GM12878 (cell line): ENCODE measurements at regions not wholly inside any gene's neighbourhood (a gene's known extent, or its start where the extent isn't known, plus 50 kb on each side); places are given as distances from the start of the nearest gene placed in this dataset.

Source experiments
- EP300 ChIP-seq, 2 experiments: fragments of 150-350 bp in 1 of 2; IDR thresholded peaks; 2 replicates each; pipeline ENCODE4 v1.6.1; 2011 to 2012; ENCODE audit warnings: low read depth in 2 of 2, low read length in 2 of 2, borderline replicate concordance in 1 of 2, improper control_type of control experiment in 1 of 2, inconsistent platforms in 1 of 2; ENCODE audit not compliant: control insufficient read depth in 1 of 2
- ETV6 ChIP-seq, 2 experiments: fragments of 450-650 bp in 1 of 2; IDR thresholded peaks in 1 of 2; conservative IDR thresholded peaks in 1 of 2; 2 replicates each; pipeline ENCODE4 v1.6.1; 2014; ENCODE audit warnings: antibody characterized with exemption in 1 of 2, borderline replicate concordance in 1 of 2, low read depth in 1 of 2, mild to moderate bottlenecking in 1 of 2, moderate library complexity in 1 of 2
- IKZF1 ChIP-seq: fragments of 450-650 bp; conservative IDR thresholded peaks from 2 replicates; pipeline ENCODE4 v1.6.1; 2017; ENCODE audit warnings: antibody characterized with exemption, mild to moderate bottlenecking
- KAT2A ChIP-seq: conservative IDR thresholded peaks from 2 replicates; pipeline ENCODE4 v1.6.1; 2011; ENCODE audit warnings: low read depth, low read length; ENCODE audit not compliant: control insufficient read depth
- KLF5 ChIP-seq: fragments of 450-650 bp; IDR thresholded peaks from 2 replicates; pipeline ENCODE4 v1.6.1; 2014; ENCODE audit warnings: mild to moderate bottlenecking; ENCODE audit not compliant: partially characterized antibody
- NRF1 ChIP-seq: conservative IDR thresholded peaks from 2 replicates; pipeline ENCODE4 v1.6.1; 2011; ENCODE audit warnings: mild to moderate bottlenecking, low read depth, low read length, improper control_type of control experiment
- PML ChIP-seq: IDR thresholded peaks from 2 replicates; pipeline ENCODE4 v1.6.1; 2012; ENCODE audit warnings: low read length, inconsistent platforms
- RBBP5 ChIP-seq: fragments of 200-600 bp; sonication (generic); conservative IDR thresholded peaks from 2 replicates; pipeline ENCODE4 v1.6.1; 2016
- SRF ChIP-seq, 2 experiments: IDR thresholded peaks; 2 replicates each; pipeline ENCODE4 v1.6.1; 2011; ENCODE audit warnings: low read depth in 2 of 2, low read length in 2 of 2, mild to moderate bottlenecking in 1 of 2, moderate library complexity in 1 of 2
- ZZZ3 ChIP-seq: IDR thresholded peaks from 2 replicates; pipeline ENCODE4 v1.6.1; 2011; ENCODE audit warnings: low read depth; ENCODE audit not compliant: control insufficient read depth, insufficient read length
- TF ChIP-seq, protein P1 (sequence below): fragments of 450-650 bp; IDR thresholded peaks from 2 replicates; pipeline ENCODE4 v1.6.1; 2017; ENCODE audit warnings: mild to moderate bottlenecking, low read depth, inconsistent platforms; ENCODE audit not compliant: poor library complexity, severe bottlenecking
- TF ChIP-seq, protein P2 (sequence below): fragments of 450-650 bp; IDR thresholded peaks from 2 replicates; pipeline ENCODE4 v1.6.1; 2017; ENCODE audit warnings: mild to moderate bottlenecking, moderate library complexity

DNA sequence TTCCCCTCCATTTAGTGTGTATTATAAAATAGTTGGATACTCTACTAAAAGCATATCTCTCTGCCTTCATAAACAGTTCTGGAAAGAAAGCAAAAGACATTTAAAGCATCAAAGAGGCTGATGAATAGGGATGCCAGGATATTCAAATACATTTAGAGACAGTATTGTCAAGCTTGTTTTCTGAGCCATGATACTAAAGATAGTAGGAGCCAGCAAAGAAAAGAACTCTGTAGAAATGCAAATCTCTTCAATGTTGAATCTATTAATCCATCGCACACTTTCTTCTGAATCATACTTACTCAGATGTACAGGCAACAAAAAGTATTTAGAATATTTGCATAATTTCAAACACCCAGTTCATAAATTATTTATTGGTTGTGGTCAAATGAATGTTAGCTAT is 207.1 kb upstream of the MEF2C start (continued):
- TF ChIP-seq KLF5 (no peak), ZZZ3 (no peak), EP300 (IDR thresholded peaks at IDR 0.05; ENCODE audit: borderline replicate concordance in 1 of 2, control insufficient read depth in 1 of 2, low read depth in 2 of 2, low read length in 2 of 2) (no peak), ETV6 (conservative IDR thresholded peaks at IDR 0.05 in 1 of 2, IDR thresholded peaks at IDR 0.05 in 1 of 2; ENCODE audit: borderline replicate concordance in 1 of 2, low read depth in 1 of 2) (no peak), PML (no peak), RBBP5 (no peak), IKZF1 (no peak), NRF1 (no peak), KAT2A (no peak), SRF (IDR thresholded peaks at IDR 0.05; ENCODE audit: low read depth in 2 of 2, low read length in 2 of 2) (no peak)
- TF ChIP-seq, protein P1, sequence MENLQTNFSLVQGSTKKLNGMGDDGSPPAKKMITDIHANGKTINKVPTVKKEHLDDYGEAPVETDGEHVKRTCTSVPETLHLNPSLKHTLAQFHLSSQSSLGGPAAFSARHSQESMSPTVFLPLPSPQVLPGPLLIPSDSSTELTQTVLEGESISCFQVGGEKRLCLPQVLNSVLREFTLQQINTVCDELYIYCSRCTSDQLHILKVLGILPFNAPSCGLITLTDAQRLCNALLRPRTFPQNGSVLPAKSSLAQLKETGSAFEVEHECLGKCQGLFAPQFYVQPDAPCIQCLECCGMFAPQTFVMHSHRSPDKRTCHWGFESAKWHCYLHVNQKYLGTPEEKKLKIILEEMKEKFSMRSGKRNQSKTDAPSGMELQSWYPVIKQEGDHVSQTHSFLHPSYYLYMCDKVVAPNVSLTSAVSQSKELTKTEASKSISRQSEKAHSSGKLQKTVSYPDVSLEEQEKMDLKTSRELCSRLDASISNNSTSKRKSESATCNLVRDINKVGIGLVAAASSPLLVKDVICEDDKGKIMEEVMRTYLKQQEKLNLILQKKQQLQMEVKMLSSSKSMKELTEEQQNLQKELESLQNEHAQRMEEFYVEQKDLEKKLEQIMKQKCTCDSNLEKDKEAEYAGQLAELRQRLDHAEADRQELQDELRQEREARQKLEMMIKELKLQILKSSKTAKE = no peak
- TF ChIP-seq, protein P2, sequence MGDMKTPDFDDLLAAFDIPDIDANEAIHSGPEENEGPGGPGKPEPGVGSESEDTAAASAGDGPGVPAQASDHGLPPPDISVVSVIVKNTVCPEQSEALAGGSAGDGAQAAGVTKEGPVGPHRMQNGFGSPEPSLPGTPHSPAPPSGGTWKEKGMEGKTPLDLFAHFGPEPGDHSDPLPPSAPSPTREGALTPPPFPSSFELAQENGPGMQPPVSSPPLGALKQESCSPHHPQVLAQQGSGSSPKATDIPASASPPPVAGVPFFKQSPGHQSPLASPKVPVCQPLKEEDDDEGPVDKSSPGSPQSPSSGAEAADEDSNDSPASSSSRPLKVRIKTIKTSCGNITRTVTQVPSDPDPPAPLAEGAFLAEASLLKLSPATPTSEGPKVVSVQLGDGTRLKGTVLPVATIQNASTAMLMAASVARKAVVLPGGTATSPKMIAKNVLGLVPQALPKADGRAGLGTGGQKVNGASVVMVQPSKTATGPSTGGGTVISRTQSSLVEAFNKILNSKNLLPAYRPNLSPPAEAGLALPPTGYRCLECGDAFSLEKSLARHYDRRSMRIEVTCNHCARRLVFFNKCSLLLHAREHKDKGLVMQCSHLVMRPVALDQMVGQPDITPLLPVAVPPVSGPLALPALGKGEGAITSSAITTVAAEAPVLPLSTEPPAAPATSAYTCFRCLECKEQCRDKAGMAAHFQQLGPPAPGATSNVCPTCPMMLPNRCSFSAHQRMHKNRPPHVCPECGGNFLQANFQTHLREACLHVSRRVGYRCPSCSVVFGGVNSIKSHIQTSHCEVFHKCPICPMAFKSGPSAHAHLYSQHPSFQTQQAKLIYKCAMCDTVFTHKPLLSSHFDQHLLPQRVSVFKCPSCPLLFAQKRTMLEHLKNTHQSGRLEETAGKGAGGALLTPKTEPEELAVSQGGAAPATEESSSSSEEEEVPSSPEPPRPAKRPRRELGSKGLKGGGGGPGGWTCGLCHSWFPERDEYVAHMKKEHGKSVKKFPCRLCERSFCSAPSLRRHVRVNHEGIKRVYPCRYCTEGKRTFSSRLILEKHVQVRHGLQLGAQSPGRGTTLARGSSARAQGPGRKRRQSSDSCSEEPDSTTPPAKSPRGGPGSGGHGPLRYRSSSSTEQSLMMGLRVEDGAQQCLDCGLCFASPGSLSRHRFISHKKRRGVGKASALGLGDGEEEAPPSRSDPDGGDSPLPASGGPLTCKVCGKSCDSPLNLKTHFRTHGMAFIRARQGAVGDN = no peak
